Testis (tissue), 2 donors: ENCODE measurements at regions not wholly inside any gene's neighbourhood (a gene's known extent, or its start where the extent isn't known, plus 50 kb on each side); places are given as distances from the start of the nearest gene placed in this dataset.

Experiments used
- DNase-seq: peaks from one replicate; pipeline ENCODE4 v3.0.0-alpha.2; 2019
- H3K27ac ChIP-seq, 2 donors: fragments of 200-600 bp; sonication (generic); one replicate each; pipeline ENCODE4 v1.5.1; 2019
- H3K27me3 ChIP-seq: fragments of 200-600 bp; sonication (generic); one replicate; pipeline ENCODE4 v1.5.1; 2019
- H3K36me3 ChIP-seq: fragments of 200-600 bp; sonication (generic); one replicate; pipeline ENCODE4 v1.5.1; 2017; ENCODE audit warnings: low read depth; ENCODE audit errors: missing control alignments
- H3K4me1 ChIP-seq: fragments of 200-600 bp; sonication (generic); one replicate; pipeline ENCODE4 v1.5.1; 2019
- H3K4me3 ChIP-seq, 2 donors: fragments of 200-600 bp; sonication (generic); one replicate each; pipeline ENCODE4 v1.5.1; 2017 to 2019
- H3K9me3 ChIP-seq: fragments of 200-600 bp; sonication (generic); one replicate; pipeline ENCODE4 v1.5.1; 2017
- CTCF ChIP-seq, 3 experiments: fragments of 450-650 bp in 2 of 3; fragments of 200-600 bp in 1 of 3; sonication (generic) in 1 of 3; IDR thresholded peaks; one replicate each; pipeline ENCODE4 v1.5.1; 2016 to 2019; ENCODE audit warnings: antibody characterized with exemption in 3 of 3, mild to moderate bottlenecking in 2 of 3, moderate library complexity in 1 of 3
- POLR2A ChIP-seq: fragments of 450-650 bp; IDR thresholded peaks from one replicate; pipeline ENCODE4 v1.6.1; 2017; ENCODE audit warnings: antibody characterized with exemption, mild to moderate bottlenecking, moderate library complexity
- WGBS, 2 donors: methylation state at CpG; one replicate each; pipeline ENCODE4 v1.1.5; 2018; 5-methylcytosine and 5-hydroxymethylcytosine counted together
- intact Hi-C: fragments of 100-400 bp; cut with DNase I; formaldehyde crosslinking; loops from one replicate; pipeline ENCODE4 v1.15.1; 2023; ENCODE audit warnings: low total_unique reads

GRCh38 chr10:106226142-106226541 is 938.4 kb downstream of the SORCS1 start:
- H3K27me3 ChIP-seq = no peaks in the 10 kb centered on the region
- intact Hi-C loops = no loop called here
- TF ChIP-seq CTCF (IDR thresholded peaks at IDR 0.05) (no peak), POLR2A (no peak)
- H3K27ac ChIP-seq = no peak overlapping the region
- H3K36me3 ChIP-seq = no peaks in the 10 kb centered on the region
- H3K4me1 ChIP-seq = no peaks in the 10 kb centered on the region
- DNase-seq = no peak
- no peak overlapping the region for H3K4me3 ChIP-seq
- H3K9me3 ChIP-seq = no peaks in the 10 kb centered on the region
- WGBS, 2 donors = 76 to 89% methylated on average over 1 of the region's 1 CpG

GRCh38 chr10:106224676-106225075 is 939.8 kb downstream of the SORCS1 start:
- WGBS, 2 donors = 42 to 73% methylated on average over 1 of the region's 1 CpG
- intact Hi-C loops = no loop called here
- no peaks in the 10 kb centered on the region for H3K9me3 ChIP-seq
- DNase-seq = no peak
- no peaks in the 10 kb centered on the region for H3K27me3 ChIP-seq
- no peak overlapping the region for H3K27ac ChIP-seq
- TF ChIP-seq POLR2A (no peak), CTCF (IDR thresholded peaks at IDR 0.05) (no peak)
- no peak overlapping the region for H3K4me3 ChIP-seq
- no peaks in the 10 kb centered on the region for H3K36me3 ChIP-seq
- H3K4me1 ChIP-seq = no peaks in the 10 kb centered on the region

GRCh38 chr10:106217627-106218026 is 946.9 kb downstream of the SORCS1 start:
- intact Hi-C loops = no loop called here
- DNase-seq = no peak

GRCh38 chr10:106216085-106216484 is 948.4 kb downstream of the SORCS1 start:
- Histone ChIP-seq H3K9me3 (no peaks in the 10 kb centered on the region), H3K4me3 (no peak overlapping the region), H3K27me3 (no peaks in the 10 kb centered on the region), H3K4me1 (no peaks in the 10 kb centered on the region), H3K36me3 (no peaks in the 10 kb centered on the region), H3K27ac (no peak overlapping the region)
- intact Hi-C loops = no loop called here
- TF ChIP-seq CTCF (IDR thresholded peaks at IDR 0.05) (no peak), POLR2A (no peak)
- no peak for DNase-seq
- 79 to 94% methylated on average over 1 to 2 of the region's 2 CpGs for WGBS, 2 donors

More at GRCh38 chr10:106217627-106218026, 946.9 kb downstream of the SORCS1 start:
- Histone ChIP-seq H3K27me3 (no peaks in the 10 kb centered on the region), H3K9me3 (no peaks in the 10 kb centered on the region), H3K36me3 (no peaks in the 10 kb centered on the region), H3K27ac (no peak overlapping the region), H3K4me3 (no peak overlapping the region), H3K4me1 (no peaks in the 10 kb centered on the region)
- no peak for TF ChIP-seq POLR2A
- 48 to 69% methylated on average over 3 of the region's 3 CpGs for WGBS, 2 donors

GRCh38 chr10:106214243-106214642 is 950.3 kb downstream of the SORCS1 start:
- TF ChIP-seq CTCF (IDR thresholded peaks at IDR 0.05) = no peak
- no peak for TF ChIP-seq POLR2A

More at GRCh38 chr10:106214243-106214642, 950.3 kb downstream of the SORCS1 start:
- H3K9me3 ChIP-seq = no peaks in the 10 kb centered on the region
- 71 to 84% methylated on average over 2 of the region's 2 CpGs for WGBS, 2 donors
- H3K4me3 ChIP-seq = no peak overlapping the region
- intact Hi-C loops = no loop called here
- H3K27ac ChIP-seq = no peak overlapping the region
- no peaks in the 10 kb centered on the region for H3K4me1 ChIP-seq
- H3K27me3 ChIP-seq = no peaks in the 10 kb centered on the region
- no peaks in the 10 kb centered on the region for H3K36me3 ChIP-seq
- DNase-seq = no peak
